GM12865 (cell line): ENCODE measurements at regions not wholly inside any gene's neighbourhood (a gene's known extent, or its start where the extent isn't known, plus 50 kb on each side); places are given as distances from the start of the nearest gene placed in this dataset.
"Not testable (repeated sequence)": the region's sequence is repeated elsewhere in the genome, so short reads cannot be mapped to it uniquely, and the experiment has no call there.

ENCODE experiments used
- DNase-seq: peaks from one replicate; pipeline ENCODE4 v3.0.0; 2010; ENCODE audit warnings: low read depth
- H3K4me3 ChIP-seq: 2 replicates; pipeline ENCODE4 v1.5.1; 2011; ENCODE audit warnings: mild to moderate bottlenecking, low read depth, low read length, control low read depth
- TF ChIP-seq, protein P1 (sequence below): IDR thresholded peaks from 2 replicates; pipeline ENCODE4 v1.5.1; 2011; ENCODE audit warnings: low read length, control low read depth, low read depth, inconsistent platforms; ENCODE audit not compliant: insufficient read depth; ENCODE audit errors: missing control alignments

GRCh38 chr6:109901976-109902375, 76.1 kb upstream of the GPR6 start:
- DNase-seq = no peak
- TF ChIP-seq, protein P1, sequence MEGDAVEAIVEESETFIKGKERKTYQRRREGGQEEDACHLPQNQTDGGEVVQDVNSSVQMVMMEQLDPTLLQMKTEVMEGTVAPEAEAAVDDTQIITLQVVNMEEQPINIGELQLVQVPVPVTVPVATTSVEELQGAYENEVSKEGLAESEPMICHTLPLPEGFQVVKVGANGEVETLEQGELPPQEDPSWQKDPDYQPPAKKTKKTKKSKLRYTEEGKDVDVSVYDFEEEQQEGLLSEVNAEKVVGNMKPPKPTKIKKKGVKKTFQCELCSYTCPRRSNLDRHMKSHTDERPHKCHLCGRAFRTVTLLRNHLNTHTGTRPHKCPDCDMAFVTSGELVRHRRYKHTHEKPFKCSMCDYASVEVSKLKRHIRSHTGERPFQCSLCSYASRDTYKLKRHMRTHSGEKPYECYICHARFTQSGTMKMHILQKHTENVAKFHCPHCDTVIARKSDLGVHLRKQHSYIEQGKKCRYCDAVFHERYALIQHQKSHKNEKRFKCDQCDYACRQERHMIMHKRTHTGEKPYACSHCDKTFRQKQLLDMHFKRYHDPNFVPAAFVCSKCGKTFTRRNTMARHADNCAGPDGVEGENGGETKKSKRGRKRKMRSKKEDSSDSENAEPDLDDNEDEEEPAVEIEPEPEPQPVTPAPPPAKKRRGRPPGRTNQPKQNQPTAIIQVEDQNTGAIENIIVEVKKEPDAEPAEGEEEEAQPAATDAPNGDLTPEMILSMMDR = no peak
- H3K4me3 ChIP-seq = no peak overlapping the region

GRCh38 chr6:109902870-109903269, 75.2 kb upstream of the GPR6 start:
- no peak overlapping the region for H3K4me3 ChIP-seq
- no peak for DNase-seq
- TF ChIP-seq, protein P1 = no peak

GRCh38 chr6:109910571-109910970, 67.5 kb upstream of the GPR6 start:
- DNase-seq = no peak
- TF ChIP-seq, protein P1 = no peak
- no peak overlapping the region for H3K4me3 ChIP-seq

DNA sequence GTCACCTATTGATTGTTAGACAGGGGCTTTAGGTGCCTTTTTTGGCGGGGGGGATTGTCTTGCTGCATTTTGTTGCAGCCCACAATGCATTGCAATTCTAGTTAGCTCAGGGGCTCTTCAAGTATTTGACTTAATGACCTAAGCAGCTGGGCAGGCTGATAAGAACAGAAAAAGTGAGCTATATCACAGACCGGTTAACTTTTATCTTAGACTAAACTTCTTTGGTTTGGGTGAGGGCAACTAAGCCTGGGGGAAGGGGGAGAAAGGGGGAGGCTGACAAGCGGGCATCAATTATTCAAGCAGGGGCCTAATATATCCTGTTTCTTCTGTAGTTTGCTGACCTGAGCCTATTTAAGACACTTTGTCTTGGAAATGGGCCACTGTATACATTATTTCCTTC, 66.0 kb upstream of the GPR6 start:
- DNase-seq = no peak
- TF ChIP-seq, protein P1 = no peak
- H3K4me3 ChIP-seq = no peak overlapping the region

- TF ChIP-seq, protein P1 = no peak
- no peak for DNase-seq
- H3K4me3 ChIP-seq = no peak overlapping the region
Observed at GRCh38 chr6:109912952-109913351, 65.2 kb upstream of the GPR6 start.

GRCh38 chr6:109915748-109916147, 62.4 kb upstream of the GPR6 start:
- not testable (repeated sequence) for DNase-seq, H3K4me3 ChIP-seq

- DNase-seq = no peak
Observed at GRCh38 chr6:109916759-109917158, 61.4 kb upstream of the GPR6 start.

More at GRCh38 chr6:109916759-109917158, 61.4 kb upstream of the GPR6 start:
- TF ChIP-seq, protein P1 = no peak
- no peak overlapping the region for H3K4me3 ChIP-seq
